Nephron (organoid): ENCODE measurements at regions not wholly inside any gene's neighbourhood (a gene's known extent, or its start where the extent isn't known, plus 50 kb on each side); places are given as distances from the start of the nearest gene placed in this dataset.
A peak's percentile ranks its signal among the peaks of the same experiment; 100 is the strongest.
"Not testable (repeated sequence)": the region's sequence is repeated elsewhere in the genome, so short reads cannot be mapped to it uniquely, and the experiment has no call there.

Experiments
- H3K27ac Mint-ChIP-seq, 3 experiments: 2 replicates each; pipeline ENCODE4 v1.8.0; 2020; ENCODE audit warnings: mixed read lengths in 3 of 3, mild to moderate bottlenecking in 2 of 3, moderate library complexity in 1 of 3
- H3K27me3 Mint-ChIP-seq: 2 replicates; pipeline ENCODE4 v1.8.0; 2021; ENCODE audit warnings: low read depth, mild to moderate bottlenecking, moderate library complexity, mixed read lengths
- H3K36me3 Mint-ChIP-seq: 2 replicates; pipeline ENCODE4 v1.8.0; 2020; ENCODE audit warnings: low read depth, mixed read lengths
- H3K4me1 Mint-ChIP-seq: 2 replicates; pipeline ENCODE4 v1.8.0; 2020; ENCODE audit warnings: mixed read lengths
- H3K4me3 Mint-ChIP-seq, 3 experiments: 2 replicates each; pipeline ENCODE4 v1.8.0; 2020; ENCODE audit warnings: mild to moderate bottlenecking in 3 of 3, mixed read lengths in 3 of 3, moderate library complexity in 2 of 3
- H3K9me3 Mint-ChIP-seq: 2 replicates; pipeline ENCODE4 v1.8.0; 2020; ENCODE audit warnings: mixed read lengths
- TF ChIP-seq, protein P1 (sequence below), 3 experiments: fragments of 200-600 bp; sonication (generic); IDR thresholded peaks; one replicate each; pipeline ENCODE4 v1.5.0; 2021; ENCODE audit warnings: antibody characterized with exemption in 3 of 3; ENCODE audit not compliant: unreplicated experiment in 3 of 3

DNA sequence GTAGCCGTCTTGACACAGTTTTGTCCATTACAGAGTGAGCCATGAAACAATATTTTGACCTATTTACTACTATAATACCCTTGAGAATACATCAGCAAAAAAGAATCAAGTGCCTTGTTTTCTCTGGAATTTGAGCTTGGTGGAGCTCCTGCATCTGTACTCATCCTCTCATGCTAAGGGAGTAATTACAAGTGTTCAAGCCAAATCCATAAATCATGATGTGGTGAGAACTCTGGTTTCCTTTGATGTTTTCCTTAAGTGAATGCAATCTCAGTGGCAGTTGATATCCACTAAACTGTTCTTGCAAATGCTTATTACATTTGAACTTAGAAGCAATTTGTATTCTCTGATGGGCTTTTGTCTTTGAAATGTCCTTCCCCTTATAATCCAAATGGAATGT is 824.6 kb upstream of the TMPRSS15 start:
- Mint-ChIP-seq H3K36me3 (no peaks in the 10 kb centered on the region), H3K27ac (no peak overlapping the region), H3K27me3 (no peaks in the 10 kb centered on the region), H3K9me3 (no peaks in the 10 kb centered on the region), H3K4me3 (no peak overlapping the region), H3K4me1 (no peaks in the 10 kb centered on the region)
- TF ChIP-seq, protein P1, sequence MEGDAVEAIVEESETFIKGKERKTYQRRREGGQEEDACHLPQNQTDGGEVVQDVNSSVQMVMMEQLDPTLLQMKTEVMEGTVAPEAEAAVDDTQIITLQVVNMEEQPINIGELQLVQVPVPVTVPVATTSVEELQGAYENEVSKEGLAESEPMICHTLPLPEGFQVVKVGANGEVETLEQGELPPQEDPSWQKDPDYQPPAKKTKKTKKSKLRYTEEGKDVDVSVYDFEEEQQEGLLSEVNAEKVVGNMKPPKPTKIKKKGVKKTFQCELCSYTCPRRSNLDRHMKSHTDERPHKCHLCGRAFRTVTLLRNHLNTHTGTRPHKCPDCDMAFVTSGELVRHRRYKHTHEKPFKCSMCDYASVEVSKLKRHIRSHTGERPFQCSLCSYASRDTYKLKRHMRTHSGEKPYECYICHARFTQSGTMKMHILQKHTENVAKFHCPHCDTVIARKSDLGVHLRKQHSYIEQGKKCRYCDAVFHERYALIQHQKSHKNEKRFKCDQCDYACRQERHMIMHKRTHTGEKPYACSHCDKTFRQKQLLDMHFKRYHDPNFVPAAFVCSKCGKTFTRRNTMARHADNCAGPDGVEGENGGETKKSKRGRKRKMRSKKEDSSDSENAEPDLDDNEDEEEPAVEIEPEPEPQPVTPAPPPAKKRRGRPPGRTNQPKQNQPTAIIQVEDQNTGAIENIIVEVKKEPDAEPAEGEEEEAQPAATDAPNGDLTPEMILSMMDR (IDR thresholded peaks at IDR 0.05; ENCODE audit: unreplicated experiment in 3 of 3), result no peak

DNA sequence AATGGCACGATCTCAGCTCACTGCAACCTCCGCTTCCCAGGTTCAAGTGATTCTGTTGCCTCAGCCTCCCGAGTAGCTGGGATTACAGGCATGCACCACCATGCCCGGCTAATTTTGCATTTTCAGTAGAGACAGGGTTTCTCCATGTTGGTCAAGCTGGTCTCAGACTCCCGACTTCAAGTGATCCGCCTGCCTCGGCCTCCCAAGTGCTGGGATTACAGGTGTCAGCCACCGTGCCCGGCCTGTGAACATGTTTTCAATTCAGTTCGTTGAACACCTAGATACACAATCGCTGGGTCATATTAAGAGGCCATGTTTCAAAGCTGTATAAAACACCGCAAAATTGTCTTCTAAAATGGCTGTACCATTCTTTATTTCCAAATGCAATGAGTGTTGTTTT is 830.3 kb upstream of the TMPRSS15 start:
- H3K4me1 Mint-ChIP-seq, H3K9me3 Mint-ChIP-seq, H3K36me3 Mint-ChIP-seq, H3K4me3 Mint-ChIP-seq, H3K27ac Mint-ChIP-seq, H3K27me3 Mint-ChIP-seq: not testable (repeated sequence)

DNA sequence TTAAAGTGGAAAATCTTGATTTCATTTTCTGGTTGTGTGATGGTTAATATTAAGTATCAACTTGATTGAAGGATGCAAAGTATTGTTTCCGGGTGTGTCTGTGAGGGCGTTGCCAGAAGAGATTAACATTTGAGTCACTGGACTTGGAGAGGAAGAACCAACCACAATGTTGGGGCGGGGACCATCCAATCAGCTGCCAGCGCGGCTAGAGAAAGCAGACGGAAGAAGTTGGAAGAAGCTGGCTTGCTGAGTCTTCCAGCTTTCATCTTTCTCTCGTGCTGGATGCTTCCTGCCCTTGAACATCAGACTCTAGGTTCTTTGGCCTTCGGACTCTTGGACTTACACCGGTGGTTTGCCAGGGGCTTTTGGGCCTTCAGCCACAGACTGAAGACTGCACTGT is 832.6 kb upstream of the TMPRSS15 start:
- H3K9me3 Mint-ChIP-seq, result no peaks in the 10 kb centered on the region
- H3K4me3 Mint-ChIP-seq, result no peak overlapping the region
- peaks cover 5% of the 10 kb centered on the region for H3K4me1 Mint-ChIP-seq
- H3K27me3 Mint-ChIP-seq, result no peaks in the 10 kb centered on the region
- no peaks in the 10 kb centered on the region for H3K36me3 Mint-ChIP-seq
- no peak overlapping the region for H3K27ac Mint-ChIP-seq
- TF ChIP-seq, protein P1 (IDR thresholded peaks at IDR 0.05; ENCODE audit: unreplicated experiment in 3 of 3), result no peak

DNA sequence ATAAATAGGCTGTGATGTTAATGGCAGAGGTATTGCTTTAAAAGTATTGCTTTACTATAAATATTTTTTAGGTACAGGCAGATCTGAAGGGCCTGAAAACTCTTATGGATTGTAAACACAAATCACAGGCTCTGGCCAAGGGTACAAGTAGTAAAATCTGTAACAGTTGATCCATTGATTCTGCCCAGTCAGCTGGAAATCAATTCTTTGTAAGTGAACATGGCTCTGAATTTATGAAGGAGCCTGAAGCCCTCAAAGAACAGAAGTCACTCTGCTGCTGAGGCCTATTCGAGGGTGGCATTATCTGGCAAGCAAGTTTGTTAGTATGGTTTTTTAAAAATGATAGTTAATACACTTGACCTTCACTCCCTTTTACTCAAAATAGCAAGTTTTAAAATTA is 834.0 kb upstream of the TMPRSS15 start:
- no peaks in the 10 kb centered on the region for H3K9me3 Mint-ChIP-seq
- no peak overlapping the region for H3K4me3 Mint-ChIP-seq
- peak overlapping the region in 1 of 3 experiments; percentile 41 for H3K27ac Mint-ChIP-seq
- H3K27me3 Mint-ChIP-seq, result no peaks in the 10 kb centered on the region
- H3K4me1 Mint-ChIP-seq, result peaks cover 5% of the 10 kb centered on the region
- no peaks in the 10 kb centered on the region for H3K36me3 Mint-ChIP-seq
- TF ChIP-seq, protein P1 (IDR thresholded peaks at IDR 0.05; ENCODE audit: unreplicated experiment in 3 of 3), result no peak

DNA sequence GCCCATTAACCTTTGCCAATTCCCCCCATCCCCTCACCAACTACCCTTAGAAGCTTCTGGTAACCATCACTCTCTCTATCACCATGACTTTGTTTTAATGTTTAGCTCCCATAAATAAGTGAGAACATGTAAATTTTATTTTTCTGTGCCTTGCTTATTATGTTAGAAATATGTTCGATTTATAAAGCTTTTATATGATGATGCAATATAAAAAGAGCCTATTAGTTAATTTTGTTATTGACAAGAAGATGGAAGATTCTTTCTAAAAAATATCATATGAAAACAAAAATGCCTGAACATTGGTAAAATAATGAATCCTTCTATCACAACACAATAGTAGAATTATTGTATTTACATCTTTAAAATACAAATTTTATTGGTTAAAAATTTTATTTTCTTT is 836.1 kb upstream of the TMPRSS15 start:
- Mint-ChIP-seq H3K4me1 (peaks cover 5% of the 10 kb centered on the region), H3K36me3 (no peaks in the 10 kb centered on the region), H3K9me3 (no peaks in the 10 kb centered on the region), H3K4me3 (no peak overlapping the region), H3K27ac (no peak overlapping the region), H3K27me3 (no peaks in the 10 kb centered on the region)
- TF ChIP-seq, protein P1 (IDR thresholded peaks at IDR 0.05; ENCODE audit: unreplicated experiment in 3 of 3), result no peak

DNA sequence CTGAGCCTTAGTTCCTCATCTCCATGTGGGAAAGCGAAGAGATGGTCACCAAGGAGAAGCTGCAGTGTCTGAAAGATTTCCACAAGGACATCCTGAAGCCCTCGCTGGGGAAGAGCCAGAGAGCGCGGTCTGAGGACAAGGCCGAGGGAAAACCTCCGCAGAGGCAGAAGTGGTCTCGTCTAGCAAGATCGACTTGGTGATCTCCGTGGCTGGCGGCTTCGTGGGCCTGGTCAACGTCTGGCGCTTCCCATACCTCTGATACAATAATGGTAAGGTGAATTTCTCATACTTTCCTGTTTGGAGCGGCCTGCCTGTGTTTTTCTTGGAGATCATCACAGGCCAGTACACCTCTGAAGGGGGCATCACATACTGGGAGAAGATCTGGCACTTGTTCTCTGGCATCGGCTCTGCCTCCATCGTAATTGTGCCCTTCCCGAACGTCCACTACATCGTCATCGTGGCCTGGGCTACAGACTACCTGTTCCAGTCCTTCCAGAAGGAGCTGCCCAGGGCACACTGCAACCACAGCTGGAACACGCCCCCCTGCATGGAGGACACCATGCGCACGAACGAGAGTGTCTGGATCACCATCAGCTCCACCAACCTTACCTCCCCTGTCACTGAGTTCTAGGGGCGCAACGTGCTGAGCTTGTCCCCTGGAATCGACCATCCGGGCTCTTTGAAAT is 841.1 kb upstream of the TMPRSS15 start:
- TF ChIP-seq, protein P1 (IDR thresholded peaks at IDR 0.05; ENCODE audit: unreplicated experiment in 3 of 3), result no peak
- H3K4me3 Mint-ChIP-seq, result no peak overlapping the region
- peaks cover 6% of the 10 kb centered on the region for H3K9me3 Mint-ChIP-seq
- no peak overlapping the region for H3K27ac Mint-ChIP-seq
- no peaks in the 10 kb centered on the region for H3K27me3 Mint-ChIP-seq
- no peaks in the 10 kb centered on the region for H3K36me3 Mint-ChIP-seq
- no peaks in the 10 kb centered on the region for H3K4me1 Mint-ChIP-seq
